ENCODE measurements at regions not wholly inside any gene's neighbourhood (a gene's known extent, or its start where the extent isn't known, plus 50 kb on each side); places are given as distances from the start of the nearest gene placed in this dataset.

GRCh38 chr5:103834216-103834615, 271.6 kb upstream of the NUDT12 start:
- DNase-seq: no peak
- no peak for ATAC-seq
- Histone ChIP-seq H3K4me1 (no peaks in the 10 kb centered on the region), H3K27me3 (no peaks in the 10 kb centered on the region), H3K4me3 (no peak overlapping the region), H3K9me3 (no peaks in the 10 kb centered on the region), H3K36me3 (no peaks in the 10 kb centered on the region), H3K27ac (no peak overlapping the region)
- WGBS, 2 donors: 52 to 79% methylated on average over 1 of the region's 1 CpG
- intact Hi-C loops (cut with DNase I): no loop called here
- TF ChIP-seq, protein P1, sequence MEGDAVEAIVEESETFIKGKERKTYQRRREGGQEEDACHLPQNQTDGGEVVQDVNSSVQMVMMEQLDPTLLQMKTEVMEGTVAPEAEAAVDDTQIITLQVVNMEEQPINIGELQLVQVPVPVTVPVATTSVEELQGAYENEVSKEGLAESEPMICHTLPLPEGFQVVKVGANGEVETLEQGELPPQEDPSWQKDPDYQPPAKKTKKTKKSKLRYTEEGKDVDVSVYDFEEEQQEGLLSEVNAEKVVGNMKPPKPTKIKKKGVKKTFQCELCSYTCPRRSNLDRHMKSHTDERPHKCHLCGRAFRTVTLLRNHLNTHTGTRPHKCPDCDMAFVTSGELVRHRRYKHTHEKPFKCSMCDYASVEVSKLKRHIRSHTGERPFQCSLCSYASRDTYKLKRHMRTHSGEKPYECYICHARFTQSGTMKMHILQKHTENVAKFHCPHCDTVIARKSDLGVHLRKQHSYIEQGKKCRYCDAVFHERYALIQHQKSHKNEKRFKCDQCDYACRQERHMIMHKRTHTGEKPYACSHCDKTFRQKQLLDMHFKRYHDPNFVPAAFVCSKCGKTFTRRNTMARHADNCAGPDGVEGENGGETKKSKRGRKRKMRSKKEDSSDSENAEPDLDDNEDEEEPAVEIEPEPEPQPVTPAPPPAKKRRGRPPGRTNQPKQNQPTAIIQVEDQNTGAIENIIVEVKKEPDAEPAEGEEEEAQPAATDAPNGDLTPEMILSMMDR (IDR thresholded peaks at IDR 0.05): no peak

DNA sequence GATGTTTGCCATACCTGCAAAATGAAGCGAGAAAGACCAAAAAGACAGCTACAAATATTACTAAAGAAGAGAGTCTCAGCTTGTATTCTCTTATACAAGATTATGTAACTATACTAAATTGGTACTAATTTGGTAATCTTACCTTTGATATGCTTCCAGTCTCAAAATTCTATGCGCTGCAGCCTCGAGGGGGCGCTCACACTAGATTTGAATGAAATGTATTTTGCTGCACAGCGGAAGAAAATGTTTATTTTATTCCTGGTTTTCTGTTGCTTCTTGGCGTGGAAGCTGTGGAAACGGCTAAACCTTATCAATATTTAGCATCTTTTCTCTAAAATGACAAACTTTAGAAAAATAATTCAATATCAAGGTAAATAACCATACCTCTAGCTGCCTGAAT, 267.0 kb upstream of the NUDT12 start:
- no peaks in the 10 kb centered on the region for H3K9me3 ChIP-seq
- H3K36me3 ChIP-seq: no peaks in the 10 kb centered on the region
- TF ChIP-seq, protein P1 (IDR thresholded peaks at IDR 0.05): no peak
- H3K4me1 ChIP-seq: no peaks in the 10 kb centered on the region
- no peak for DNase-seq
- H3K27me3 ChIP-seq: no peaks in the 10 kb centered on the region
- intact Hi-C loops (cut with DNase I): no loop called here
- H3K4me3 ChIP-seq: no peak overlapping the region
- WGBS, 2 donors: 60% methylated on average over 7 of the region's 7 CpGs
- no peak overlapping the region for H3K27ac ChIP-seq
- ATAC-seq: no peak

DNA sequence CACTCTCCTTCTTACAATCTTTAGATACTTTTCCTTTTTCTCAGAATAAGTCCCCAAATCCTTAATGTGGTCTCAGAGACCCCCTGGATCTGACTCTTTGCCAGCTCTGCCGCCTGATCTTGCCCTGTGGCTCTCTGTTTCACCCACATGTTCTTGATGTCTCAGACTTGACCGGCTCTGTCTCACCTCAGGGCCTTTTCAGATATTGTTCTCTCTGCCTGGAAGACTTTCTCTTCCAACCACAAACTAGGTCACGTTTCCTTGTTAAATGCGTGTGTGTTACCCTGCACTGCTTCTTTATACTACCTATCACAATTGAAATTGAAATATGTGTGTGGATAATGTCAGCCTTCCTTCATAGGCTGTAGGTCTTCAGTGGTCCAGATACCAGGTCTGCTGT, 265.4 kb upstream of the NUDT12 start:
- no peak for ATAC-seq
- Histone ChIP-seq H3K9me3 (no peaks in the 10 kb centered on the region), H3K4me1 (no peaks in the 10 kb centered on the region), H3K27ac (no peak overlapping the region), H3K27me3 (no peaks in the 10 kb centered on the region), H3K4me3 (no peak overlapping the region), H3K36me3 (no peaks in the 10 kb centered on the region)
- WGBS, 2 donors: 92 to 96% methylated on average over 4 of the region's 4 CpGs
- TF ChIP-seq, protein P1 (IDR thresholded peaks at IDR 0.05): no peak
- no peak for DNase-seq
- intact Hi-C loops (cut with DNase I): no loop called here

- Histone ChIP-seq H3K4me1 (no peaks in the 10 kb centered on the region), H3K27ac (no peak overlapping the region), H3K9me3 (no peaks in the 10 kb centered on the region), H3K27me3 (no peaks in the 10 kb centered on the region), H3K4me3 (no peak overlapping the region), H3K36me3 (no peaks in the 10 kb centered on the region)
- intact Hi-C loops (cut with DNase I): no loop called here
- WGBS, 2 donors: 90 to 91% methylated on average over 5 of the region's 5 CpGs
- TF ChIP-seq, protein P1 (IDR thresholded peaks at IDR 0.05): no peak
- DNase-seq (no peak), ATAC-seq (no peak)
Measured at GRCh38 chr5:103821361-103821760, 258.8 kb upstream of the NUDT12 start.
